IPS DF 6.9 (cell line): ENCODE measurements at regions not wholly inside any gene's neighbourhood (a gene's known extent, or its start where the extent isn't known, plus 50 kb on each side); places are given as distances from the start of the nearest gene placed in this dataset.

ENCODE experiments used
- DNase-seq: peaks from one replicate; pipeline ENCODE4 v3.0.0-alpha.2; 2013; ENCODE audit warnings: low read depth, low spot score
- H3K27ac ChIP-seq: one replicate; pipeline ENCODE4 v1.5.1; 2013; ENCODE audit warnings: low read length, control low read depth
- H3K27me3 ChIP-seq: 2 replicates; pipeline ENCODE4 v1.6.1; 2013; ENCODE audit warnings: mild to moderate bottlenecking, low read length; ENCODE audit not compliant: control insufficient read depth, insufficient read depth
- H3K36me3 ChIP-seq: 2 replicates; pipeline ENCODE4 v1.6.1; 2013; ENCODE audit warnings: low read length; ENCODE audit not compliant: control insufficient read depth, insufficient read depth
- H3K4me1 ChIP-seq: 2 replicates; pipeline ENCODE4 v1.6.1; 2013; ENCODE audit warnings: low read length; ENCODE audit not compliant: control insufficient read depth, insufficient read depth
- H3K4me3 ChIP-seq: 2 replicates; pipeline ENCODE4 v1.5.1; 2013; ENCODE audit warnings: mild to moderate bottlenecking, low read length
- H3K9me3 ChIP-seq: 2 replicates; pipeline ENCODE4 v1.6.1; 2013; ENCODE audit warnings: low read length, inconsistent platforms; ENCODE audit not compliant: control insufficient read depth, insufficient read depth
- WGBS: extraction: QIAGEN DNeasy Blood & Tissue Kit; methylation state at CpG from one replicate; pipeline ENCODE4 v1.1.7; 2013; ENCODE audit warnings: mixed read lengths, missing lambda C conversion rate; ENCODE audit not compliant: insufficient read length, insufficient coverage; 5-methylcytosine and 5-hydroxymethylcytosine counted together

GRCh38 chr22:48044487-48045060 is 1282.1 kb downstream of the TBC1D22A start:
- no CpG with 5 or more reads among the region's 9 CpGs for WGBS
- peaks cover 26% of the 10 kb centered on the region for H3K9me3 ChIP-seq
- H3K27me3 ChIP-seq: no peaks in the 10 kb centered on the region
- no peak overlapping the region for H3K4me3 ChIP-seq
- H3K27ac ChIP-seq: no peak overlapping the region
- H3K36me3 ChIP-seq: no peaks in the 10 kb centered on the region
- DNase-seq: no peak
- H3K4me1 ChIP-seq: no peaks in the 10 kb centered on the region

GRCh38 chr22:48043581-48043980 is 1281.1 kb downstream of the TBC1D22A start:
- no peaks in the 10 kb centered on the region for H3K4me1 ChIP-seq
- no peak for DNase-seq
- H3K27ac ChIP-seq: no peak overlapping the region
- H3K9me3 ChIP-seq: peaks cover 28% of the 10 kb centered on the region
- no CpG with 5 or more reads among the region's 6 CpGs for WGBS
- H3K36me3 ChIP-seq: no peaks in the 10 kb centered on the region
- no peak overlapping the region for H3K4me3 ChIP-seq
- no peaks in the 10 kb centered on the region for H3K27me3 ChIP-seq

GRCh38 chr22:48042621-48043395 is 1280.4 kb downstream of the TBC1D22A start:
- DNase-seq: no peak
- H3K4me1 ChIP-seq: no peaks in the 10 kb centered on the region
- H3K27ac ChIP-seq: no peak overlapping the region
- no peak overlapping the region for H3K4me3 ChIP-seq
- peaks cover 25% of the 10 kb centered on the region for H3K9me3 ChIP-seq
- WGBS: no CpG with 5 or more reads among the region's 17 CpGs
- H3K27me3 ChIP-seq: no peaks in the 10 kb centered on the region
- H3K36me3 ChIP-seq: no peaks in the 10 kb centered on the region

GRCh38 chr22:48039326-48039725 is 1276.9 kb downstream of the TBC1D22A start:
- Histone ChIP-seq H3K36me3 (no peaks in the 10 kb centered on the region), H3K4me1 (no peaks in the 10 kb centered on the region), H3K27ac (no peak overlapping the region), H3K27me3 (no peaks in the 10 kb centered on the region), H3K9me3 (peaks cover 20% of the 10 kb centered on the region), H3K4me3 (no peak overlapping the region; the same call in 1 of the 2 replicates)
- no peak for DNase-seq
- no CpG with 5 or more reads among the region's 5 CpGs for WGBS

- H3K36me3 ChIP-seq: no peaks in the 10 kb centered on the region
- no peak overlapping the region for H3K27ac ChIP-seq
- peaks cover 16% of the 10 kb centered on the region for H3K9me3 ChIP-seq
- no peak overlapping the region for H3K4me3 ChIP-seq
- no CpG with 5 or more reads among the region's 4 CpGs for WGBS
- DNase-seq: no peak
- no peaks in the 10 kb centered on the region for H3K27me3 ChIP-seq
- no peaks in the 10 kb centered on the region for H3K4me1 ChIP-seq
Observed at GRCh38 chr22:48037618-48038017, 1275.2 kb downstream of the TBC1D22A start.

- Histone ChIP-seq H3K9me3 (peaks cover 14% of the 10 kb centered on the region), H3K27ac (no peak overlapping the region), H3K27me3 (no peaks in the 10 kb centered on the region), H3K4me3 (no peak overlapping the region), H3K36me3 (no peaks in the 10 kb centered on the region), H3K4me1 (no peaks in the 10 kb centered on the region)
- no CpG with 5 or more reads among the region's 12 CpGs for WGBS
- no peak for DNase-seq
Observed at GRCh38 chr22:48035897-48036296, 1273.4 kb downstream of the TBC1D22A start.

GRCh38 chr22:48031589-48031988 is 1269.1 kb downstream of the TBC1D22A start:
- peaks cover 4% of the 10 kb centered on the region for H3K9me3 ChIP-seq
- DNase-seq: no peak
- H3K27me3 ChIP-seq: no peaks in the 10 kb centered on the region
- no peak overlapping the region for H3K4me3 ChIP-seq
- no peaks in the 10 kb centered on the region for H3K36me3 ChIP-seq
- no CpG with 5 or more reads among the region's 6 CpGs for WGBS
- no peak overlapping the region for H3K27ac ChIP-seq
- no peaks in the 10 kb centered on the region for H3K4me1 ChIP-seq

- DNase-seq: no peak
- H3K4me3 ChIP-seq: no peak overlapping the region
- H3K9me3 ChIP-seq: peaks cover 10% of the 10 kb centered on the region
- no peaks in the 10 kb centered on the region for H3K27me3 ChIP-seq
- WGBS: no CpG with 5 or more reads among the region's 2 CpGs
- no peak overlapping the region for H3K27ac ChIP-seq
- no peaks in the 10 kb centered on the region for H3K4me1 ChIP-seq
- no peaks in the 10 kb centered on the region for H3K36me3 ChIP-seq
Observed at GRCh38 chr22:48025096-48025495, 1262.6 kb downstream of the TBC1D22A start.

- no peak overlapping the region for H3K27ac ChIP-seq
- no peak overlapping the region for H3K4me3 ChIP-seq
- H3K36me3 ChIP-seq: no peaks in the 10 kb centered on the region
- no peaks in the 10 kb centered on the region for H3K4me1 ChIP-seq
- DNase-seq: no peak
- no peaks in the 10 kb centered on the region for H3K27me3 ChIP-seq
- no CpG with 5 or more reads among the region's 4 CpGs for WGBS
- H3K9me3 ChIP-seq: peaks cover 20% of the 10 kb centered on the region
Observed at GRCh38 chr22:48021991-48022401, 1259.5 kb downstream of the TBC1D22A start.

- H3K27me3 ChIP-seq: no peaks in the 10 kb centered on the region
- peaks cover 27% of the 10 kb centered on the region for H3K9me3 ChIP-seq
- H3K36me3 ChIP-seq: no peaks in the 10 kb centered on the region
- DNase-seq: no peak
- no peaks in the 10 kb centered on the region for H3K4me1 ChIP-seq
- WGBS: no CpG with 5 or more reads among the region's 5 CpGs
- no peak overlapping the region for H3K27ac ChIP-seq
- no peak overlapping the region for H3K4me3 ChIP-seq
Observed at GRCh38 chr22:48018346-48018745, 1255.9 kb downstream of the TBC1D22A start.

GRCh38 chr22:48015701-48016100 is 1253.3 kb downstream of the TBC1D22A start:
- Histone ChIP-seq H3K9me3 (peaks cover 24% of the 10 kb centered on the region), H3K4me1 (no peaks in the 10 kb centered on the region), H3K36me3 (no peaks in the 10 kb centered on the region), H3K27me3 (no peaks in the 10 kb centered on the region), H3K4me3 (no peak overlapping the region), H3K27ac (no peak overlapping the region)
- no CpG with 5 or more reads among the region's 5 CpGs for WGBS
- DNase-seq: no peak
